SK-N-SH (cell line): ENCODE measurements at regions not wholly inside any gene's neighbourhood (a gene's known extent, or its start where the extent isn't known, plus 50 kb on each side); places are given as distances from the start of the nearest gene placed in this dataset.
A peak's percentile ranks its signal among the peaks of the same experiment; 100 is the strongest.

Source experiments
- CTCF ChIA-PET: fragments of 300-600, 350-600 bp; formaldehyde crosslinking; extraction: SDS; loops from one replicate; lab custom pipeline; 2021; lab: Yijun Ruan, JAX
- POLR2A ChIA-PET: fragments of 350-600 bp; sonication (Branson Sonifier 250); formaldehyde crosslinking; extraction: SDS; loops from one replicate; lab custom pipeline; 2020; ENCODE audit warnings: antibody characterized with exemption, inconsistent platforms; lab: Yijun Ruan, JAX
- DNase-seq: peaks from one replicate; pipeline ENCODE4 v3.0.0; 2012
- H2AFZ ChIP-seq: fragments of 200-600 bp; sonication (generic); 2 replicates; pipeline ENCODE4 v1.8.1; 2016; ENCODE audit warnings: antibody characterized with exemption, mild to moderate bottlenecking, low read depth
- H3F3A ChIP-seq: fragments of 200-600 bp; sonication (generic); replicated peaks from 2 replicates; pipeline ENCODE3; 2016; ENCODE audit warnings: antibody characterized with exemption, mild to moderate bottlenecking; ENCODE audit not compliant: insufficient read depth
- H3K27ac ChIP-seq, 2 experiments: fragments of 200-500 bp in 1 of 2; fragments of 200-600 bp in 1 of 2; sonication (Bioruptor generic) in 1 of 2; sonication (generic), shearing (Covaris generic) in 1 of 2; 2 replicates each; pipeline versions ENCODE4 v1.5.1 to v1.6.1; 2014 to 2016; ENCODE audit warnings: low read depth in 2 of 2, inconsistent platforms in 1 of 2, low read length in 1 of 2, mild to moderate bottlenecking in 1 of 2, mixed read lengths in 1 of 2
- H3K27me3 ChIP-seq: fragments of 200-600 bp; sonication (generic), shearing (Covaris generic); 2 replicates; pipeline ENCODE4 v1.6.1; 2016; ENCODE audit warnings: mixed run types; ENCODE audit not compliant: insufficient read depth
- H3K36me3 ChIP-seq, 2 experiments: fragments of 200-500 bp in 1 of 2; fragments of 200-600 bp in 1 of 2; sonication (Bioruptor generic) in 1 of 2; sonication (generic) in 1 of 2; replicated peaks in 1 of 2; 2 replicates each; pipeline versions ENCODE3 to v1.5.1; 2014 to 2016; ENCODE audit warnings: low read length in 1 of 2, mild to moderate bottlenecking in 1 of 2; ENCODE audit not compliant: insufficient read depth in 2 of 2, control insufficient read depth in 1 of 2
- H3K4me1 ChIP-seq, 2 experiments: fragments of 200-500 bp in 1 of 2; fragments of 200-600 bp in 1 of 2; sonication (Bioruptor generic) in 1 of 2; sonication (generic), shearing (Covaris generic) in 1 of 2; 2 replicates each; pipeline versions ENCODE4 v1.5.1 to v1.6.1; 2014 to 2016; ENCODE audit warnings: low read depth in 1 of 2, low read length in 1 of 2, mixed run types in 1 of 2; ENCODE audit not compliant: insufficient read depth in 2 of 2, control insufficient read depth in 1 of 2
- H3K4me2 ChIP-seq: fragments of 200-600 bp; sonication (generic), shearing (Covaris generic); 2 replicates; pipeline ENCODE4 v1.6.1; 2017; ENCODE audit warnings: mixed run types
- H3K4me3 ChIP-seq, 2 experiments: fragments of 200-500 bp in 1 of 2; fragments of 200-600 bp in 1 of 2; sonication (Bioruptor generic) in 1 of 2; sonication (generic), shearing (Covaris generic) in 1 of 2; 2 replicates each; pipeline versions ENCODE4 v1.5.1 to v1.8.1; 2014 to 2016; ENCODE audit warnings: low read depth in 2 of 2, inconsistent platforms in 1 of 2, low read length in 1 of 2, mild to moderate bottlenecking in 1 of 2, mixed read lengths in 1 of 2, moderate library complexity in 1 of 2
- H3K79me2 ChIP-seq: fragments of 200-600 bp; sonication (generic); 2 replicates; pipeline ENCODE4 v1.8.1; 2017; ENCODE audit warnings: mild to moderate bottlenecking; ENCODE audit not compliant: insufficient read depth
- H3K9ac ChIP-seq: fragments of 200-600 bp; sonication (generic); 2 replicates; pipeline ENCODE4 v1.6.1; 2017; ENCODE audit warnings: mixed run types
- H3K9me2 ChIP-seq: fragments of 200-600 bp; sonication (generic); 2 replicates; pipeline ENCODE4 v1.6.1; 2017; ENCODE audit warnings: mixed run types
- H3K9me3 ChIP-seq: fragments of 200-600 bp; sonication (generic); 2 replicates; pipeline ENCODE4 v1.6.1; 2017; ENCODE audit warnings: mixed run types, mild to moderate bottlenecking, moderate library complexity
- H4K20me1 ChIP-seq: fragments of 200-600 bp; sonication (generic); 2 replicates; pipeline ENCODE4 v1.6.1; 2017; ENCODE audit warnings: mild to moderate bottlenecking, mixed run types; ENCODE audit not compliant: insufficient read depth
- EP300 ChIP-seq, 2 experiments: IDR thresholded peaks; 2 replicates each; pipeline versions ENCODE4 v1.4.0 to v1.6.1; 2012; ENCODE audit warnings: borderline replicate concordance in 1 of 2, low read depth in 1 of 2, low read length in 1 of 2
- EZH2phosphoT487 ChIP-seq: fragments of 200-600 bp; sonication (generic); IDR thresholded peaks from 2 replicates; pipeline ENCODE4 v1.6.1; 2017; ENCODE audit warnings: low read depth, mixed run types, mild to moderate bottlenecking, antibody characterized with exemption, moderate library complexity, borderline replicate concordance
- GABPA ChIP-seq: IDR thresholded peaks from 2 replicates; pipeline ENCODE4 v1.4.0; 2012; ENCODE audit warnings: low read depth, mild to moderate bottlenecking
- GATA2 ChIP-seq: sonication (generic); formaldehyde crosslinking; IDR thresholded peaks from 2 replicates; pipeline ENCODE4 v1.5.0; 2020; ENCODE audit warnings: mild to moderate bottlenecking, missing genetic modification reagents
- NFIC ChIP-seq: IDR thresholded peaks from 2 replicates; pipeline ENCODE4 v1.4.0; 2012; ENCODE audit warnings: borderline replicate concordance
- RAD21 ChIP-seq: IDR thresholded peaks from 2 replicates; pipeline ENCODE4 v1.6.1; 2012; ENCODE audit warnings: mild to moderate bottlenecking, low read length
- RFX5 ChIP-seq: IDR thresholded peaks from 2 replicates; pipeline ENCODE4 v1.6.1; 2012; ENCODE audit warnings: mild to moderate bottlenecking, improper control_type of control experiment, low read length
- WGBS: methylation state at CpG from one replicate; pipeline ENCODE4 v1.1.6; 2017; ENCODE audit warnings: low lambda C conversion rate; 5-methylcytosine and 5-hydroxymethylcytosine counted together

GRCh38 chr1:104629589-104629988 lies 879.9 kb downstream of the AMY1C start:
- H3K4me2 ChIP-seq: no peak overlapping the region
- H3K9me3 ChIP-seq: no peaks in the 10 kb centered on the region; the same call in 1 of the 2 replicates
- no peak overlapping the region for H3K27ac ChIP-seq
- H3F3A ChIP-seq: no peaks in the 10 kb centered on the region
- WGBS: 14% methylated on average over 1 of the region's 1 CpG
- H3K4me1 ChIP-seq: no peaks in the 10 kb centered on the region; a peak in 1 of 4 replicates
- ChIA-PET CTCF (interaction anchor here (0.6 to 2.9 kb wide), 2 partner anchors 19 to 1312 kb away, joined by 3 to 11 read pairs; no protein-coding TSS in a partner anchor), POLR2A (no interaction called here)
- no peak overlapping the region; a peak in 1 of 4 replicates for H3K4me3 ChIP-seq
- H3K9ac ChIP-seq: no peak overlapping the region
- H2AFZ ChIP-seq: no peak overlapping the region
- H4K20me1 ChIP-seq: no peaks in the 10 kb centered on the region
- no peaks in the 10 kb centered on the region for H3K79me2 ChIP-seq
- H3K36me3 ChIP-seq: no peaks in the 10 kb centered on the region
- no peak for TF ChIP-seq RFX5
- H3K27me3 ChIP-seq: no peaks in the 10 kb centered on the region
- H3K9me2 ChIP-seq: 0 out of 2 replicates have a peak, but pooled peaks cover 4% of the 10 kb centered on the region
- DNase-seq: no peak

- H3K9ac ChIP-seq: no peak overlapping the region
- DNase-seq: no peak
- no peaks in the 10 kb centered on the region for H3F3A ChIP-seq
- no peak overlapping the region for H3K27ac ChIP-seq
- H3K27me3 ChIP-seq: no peaks in the 10 kb centered on the region
- H3K4me2 ChIP-seq: no peak overlapping the region
- H3K4me3 ChIP-seq: no peak overlapping the region
- CTCF ChIA-PET: interaction anchor here (2.9 kb wide), 1 partner anchor 18 kb away, joined by 11 read pairs; no protein-coding TSS in a partner anchor
- WGBS: 22% methylated on average over 5 of the region's 5 CpGs
- H3K9me2 ChIP-seq: 0 out of 2 replicates have a peak, but pooled peaks cover 4% of the 10 kb centered on the region
- H3K4me1 ChIP-seq: no peaks in the 10 kb centered on the region; a peak in 1 of 4 replicates
- H2AFZ ChIP-seq: no peak overlapping the region
- H3K9me3 ChIP-seq: no peaks in the 10 kb centered on the region; the same call in 1 of the 2 replicates
- no peaks in the 10 kb centered on the region for H3K79me2 ChIP-seq
- H3K36me3 ChIP-seq: no peaks in the 10 kb centered on the region
- POLR2A ChIA-PET: no interaction called here
- no peaks in the 10 kb centered on the region for H4K20me1 ChIP-seq
- TF ChIP-seq GABPA: no peak
These were observed 881.0 kb downstream of the AMY1C start for GRCh38 chr1:104630567-104631149.

- Histone ChIP-seq H3K4me3 (no peak overlapping the region), H3F3A (no peaks in the 10 kb centered on the region), H3K9me3 (no peaks in the 10 kb centered on the region; the same call in 1 of the 2 replicates), H3K27ac (no peak overlapping the region), H3K9ac (no peak overlapping the region), H3K27me3 (no peaks in the 10 kb centered on the region), H3K36me3 (no peaks in the 10 kb centered on the region), H3K4me1 (no peaks in the 10 kb centered on the region; a peak in 1 of 4 replicates), H3K9me2 (no peaks in the 10 kb centered on the region), H2AFZ (no peak overlapping the region), H3K79me2 (no peaks in the 10 kb centered on the region), H4K20me1 (no peaks in the 10 kb centered on the region), H3K4me2 (no peak overlapping the region)
- POLR2A ChIA-PET: no interaction called here
- CTCF ChIA-PET: no interaction called here
- TF ChIP-seq RAD21: peak; percentile 31; the same call in 1 of the 2 replicates
- TF ChIP-seq EP300 (IDR thresholded peaks at IDR 0.05; ENCODE audit: borderline replicate concordance in 1 of 2, low read depth in 1 of 2, low read length in 1 of 2): no peak
- DNase-seq: peak; percentile 19
These were observed 886.9 kb downstream of the AMY1C start for GRCh38 chr1:104636581-104636980.

GRCh38 chr1:104646233-104646632 lies 896.5 kb downstream of the AMY1C start:
- Histone ChIP-seq H2AFZ (no peak overlapping the region), H4K20me1 (no peaks in the 10 kb centered on the region)

More at GRCh38 chr1:104646233-104646632, 896.5 kb downstream of the AMY1C start:
- no peak overlapping the region for H3K27ac ChIP-seq
- TF ChIP-seq EP300 (IDR thresholded peaks at IDR 0.05; ENCODE audit: borderline replicate concordance in 1 of 2, low read depth in 1 of 2, low read length in 1 of 2) (no peak), GATA2 (CRISPR knock-in tag) (no peak), EZH2phosphoT487 (no peak), NFIC (no peak)
- no peaks in the 10 kb centered on the region for H3F3A ChIP-seq
- no peak overlapping the region for H3K4me2 ChIP-seq
- no peak overlapping the region for H3K4me3 ChIP-seq
- CTCF ChIA-PET: no interaction called here
- H3K79me2 ChIP-seq: no peaks in the 10 kb centered on the region
- no peak for DNase-seq
- H3K36me3 ChIP-seq: no peaks in the 10 kb centered on the region
- no peak overlapping the region for H3K9ac ChIP-seq
- H3K9me2 ChIP-seq: no peaks in the 10 kb centered on the region
- H3K27me3 ChIP-seq: no peaks in the 10 kb centered on the region
- POLR2A ChIA-PET: no interaction called here
- no peaks in the 10 kb centered on the region for H3K9me3 ChIP-seq
- no peaks in the 10 kb centered on the region for H3K4me1 ChIP-seq
